IMR-90 (cell line): ENCODE measurements at regions not wholly inside any gene's neighbourhood (a gene's known extent, or its start where the extent isn't known, plus 50 kb on each side); places are given as distances from the start of the nearest gene placed in this dataset.
"Not testable (repeated sequence)": the region's sequence is repeated elsewhere in the genome, so short reads cannot be mapped to it uniquely, and the experiment has no call there.

ENCODE experiments used
- ATAC-seq: fragments of 200-7000 bp; cut with Tn5 transposase; 2 replicates; pipeline ENCODE4 v1.9.1; 2020; ENCODE audit warnings: low read depth, mild to moderate bottlenecking, moderate library complexity
- BruUV-seq: library from RNA; stranded (reverse); fragments of 400-500 nt; replicated peaks from 2 replicates; lab custom pipeline; 2021; lab: Mats Ljungman, UMichigan
- CTCF ChIA-PET: fragments of 300-600 bp; formaldehyde crosslinking; extraction: SDS; loops from one replicate; lab custom pipeline; 2021; ENCODE audit warnings: antibody characterized with exemption; lab: Yijun Ruan, JAX
- POLR2A ChIA-PET: fragments of 300-600 bp; sonication (Branson Sonifier 250); formaldehyde crosslinking; loops from one replicate; lab custom pipeline; 2022; ENCODE audit warnings: antibody characterized with exemption; ENCODE audit not compliant: unreplicated experiment; lab: Charles Lee
- DNase-seq: peaks from one replicate; pipeline ENCODE4 v3.0.0; 2013
- H2AFZ ChIP-seq: replicated peaks from 2 replicates; pipeline ENCODE3; 2013; ENCODE audit warnings: low read length, mild to moderate bottlenecking; ENCODE audit not compliant: poor library complexity
- H2AK5ac ChIP-seq: 2 replicates; pipeline ENCODE4 v1.6.1; 2013; ENCODE audit warnings: low read depth, low read length, inconsistent platforms
- H2AK9ac ChIP-seq: replicated peaks from 2 replicates; pipeline ENCODE3; 2013; ENCODE audit warnings: mild to moderate bottlenecking, low read depth, low read length, moderate library complexity; ENCODE audit not compliant: poor library complexity
- H2BK120ac ChIP-seq: 2 replicates; pipeline ENCODE4 v1.6.1; 2013; ENCODE audit warnings: low read depth, low read length, inconsistent platforms
- H2BK15ac ChIP-seq: 3 replicates; pipeline ENCODE4 v1.6.1; 2013; ENCODE audit warnings: low read depth, low read length, inconsistent platforms
- H2BK20ac ChIP-seq: 2 replicates; pipeline ENCODE4 v1.6.1; 2013; ENCODE audit warnings: low read depth, mild to moderate bottlenecking, inconsistent platforms, low read length, moderate library complexity
- H2BK5ac ChIP-seq: 2 replicates; pipeline ENCODE4 v1.6.1; 2013; ENCODE audit warnings: mild to moderate bottlenecking, low read depth, low read length, inconsistent platforms; ENCODE audit not compliant: poor library complexity, severe bottlenecking
- H3K14ac ChIP-seq: replicated peaks from 2 replicates; pipeline ENCODE4 v1.6.1; 2013; ENCODE audit warnings: low read depth, low read length, inconsistent platforms
- H3K18ac ChIP-seq: 2 replicates; pipeline ENCODE4 v1.6.1; 2013; ENCODE audit warnings: low read depth, low read length, control low read depth
- H3K23ac ChIP-seq: 2 replicates; pipeline ENCODE4 v1.6.1; 2013; ENCODE audit warnings: low read depth, low read length, inconsistent platforms
- H3K27ac ChIP-seq: 2 replicates; pipeline ENCODE4 v1.5.1; 2013; ENCODE audit warnings: mild to moderate bottlenecking, control low read depth, low read length; ENCODE audit not compliant: insufficient read depth
- H3K27me3 ChIP-seq: 2 replicates; pipeline ENCODE4 v1.6.1; 2013; ENCODE audit warnings: low read length; ENCODE audit not compliant: control insufficient read depth, insufficient read depth
- H3K36me3 ChIP-seq: 2 replicates; pipeline ENCODE4 v1.6.1; 2013; ENCODE audit warnings: low read length, mixed read lengths; ENCODE audit not compliant: control insufficient read depth, insufficient read depth
- H3K4ac ChIP-seq: 2 replicates; pipeline ENCODE4 v1.6.1; 2013; ENCODE audit warnings: low read depth, low read length, inconsistent platforms
- H3K4me1 ChIP-seq: 2 replicates; pipeline ENCODE4 v1.6.1; 2013; ENCODE audit warnings: low read length, mixed read lengths; ENCODE audit not compliant: control insufficient read depth, insufficient read depth
- H3K4me2 ChIP-seq: 2 replicates; pipeline ENCODE4 v1.6.1; 2013; ENCODE audit warnings: low read depth, mild to moderate bottlenecking, control low read depth, low read length, moderate library complexity
- H3K4me3 ChIP-seq: 2 replicates; pipeline ENCODE4 v1.5.1; 2013; ENCODE audit warnings: low read depth, mild to moderate bottlenecking, control low read depth, low read length, moderate library complexity; ENCODE audit not compliant: insufficient read depth
- H3K56ac ChIP-seq: 2 replicates; pipeline ENCODE4 v1.6.1; 2013; ENCODE audit warnings: low read length, inconsistent platforms; ENCODE audit not compliant: insufficient read depth; ENCODE audit errors: extremely low read depth
- H3K79me1 ChIP-seq, 2 experiments: 2 replicates each; pipeline ENCODE4 v1.6.1; 2013; ENCODE audit warnings: low read length in 2 of 2, inconsistent platforms in 1 of 2, low read depth in 1 of 2
- H3K9ac ChIP-seq: 2 replicates; pipeline ENCODE4 v1.6.1; 2013; ENCODE audit warnings: low read depth, low read length, control low read depth
- H3K9me1 ChIP-seq: 2 replicates; pipeline ENCODE4 v1.6.1; 2013; ENCODE audit warnings: low read length, inconsistent platforms; ENCODE audit not compliant: insufficient read depth
- H3K9me3 ChIP-seq: 2 replicates; pipeline ENCODE4 v1.6.1; 2013; ENCODE audit warnings: low read length; ENCODE audit not compliant: control insufficient read depth, insufficient read depth
- H4K20me1 ChIP-seq: 2 replicates; pipeline ENCODE4 v1.6.1; 2013; ENCODE audit warnings: low read length, inconsistent platforms; ENCODE audit not compliant: insufficient read depth
- H4K5ac ChIP-seq: 2 replicates; pipeline ENCODE4 v1.6.1; 2013; ENCODE audit warnings: mild to moderate bottlenecking, low read depth, low read length, control low read depth
- H4K8ac ChIP-seq, 2 experiments: 2 replicates each; pipeline ENCODE4 v1.6.1; 2013; ENCODE audit warnings: low read depth in 2 of 2, low read length in 2 of 2, control low read depth in 1 of 2, inconsistent platforms in 1 of 2
- H4K91ac ChIP-seq: 2 replicates; pipeline ENCODE4 v1.6.1; 2013; ENCODE audit warnings: low read depth, low read length, inconsistent platforms; ENCODE audit not compliant: insufficient read depth
- WGBS, 2 experiments: methylation state at CpG; one replicate each; pipeline versions ENCODE4 v1.1.5 to v1.1.7; 2013; ENCODE audit warnings: missing lambda C conversion rate in 2 of 2; ENCODE audit not compliant: insufficient read length in 1 of 2; ENCODE audit errors: extremely low coverage in 2 of 2; 5-methylcytosine and 5-hydroxymethylcytosine counted together
- dilution Hi-C: fragments of 300-500 bp; cut with HindIII; formaldehyde crosslinking; loops from one replicate; pipeline ENCODE4 v1.14.3; 2018; ENCODE audit warnings: low sequenced_read_pairs; ENCODE audit not compliant: unreplicated experiment
- in situ Hi-C: fragments of 300-500 bp; cut with MboI; formaldehyde crosslinking; loops from 3 replicates; pipeline ENCODE4 v1.14.3; 2019; ENCODE audit warnings: low sequenced_read_pairs, inconsistent platforms, mixed read lengths
- intact Hi-C: fragments of 100-400 bp; cut with micrococcal nuclease; formaldehyde crosslinking; loops from 2 replicates; pipeline ENCODE4 v1.10.0; 2022

GRCh38 chr3:186435332-186435731, 73.3 kb upstream of the DGKG start:
- DNase-seq, H2BK5ac ChIP-seq, in situ Hi-C loops, H4K91ac ChIP-seq, H2BK15ac ChIP-seq, H3K14ac ChIP-seq, ATAC-seq, H2BK20ac ChIP-seq, intact Hi-C loops, BruUV-seq, H3K36me3 ChIP-seq, H2AFZ ChIP-seq, H2BK120ac ChIP-seq, H4K8ac ChIP-seq, H3K79me1 ChIP-seq, H2AK9ac ChIP-seq, CTCF ChIA-PET, dilution Hi-C loops, H3K56ac ChIP-seq, H4K5ac ChIP-seq, H3K4me1 ChIP-seq, H3K18ac ChIP-seq, H3K27ac ChIP-seq, H3K9me1 ChIP-seq, POLR2A ChIA-PET, H3K4me2 ChIP-seq, H3K9ac ChIP-seq, H3K9me3 ChIP-seq, H3K23ac ChIP-seq, H3K4me3 ChIP-seq, H2AK5ac ChIP-seq, H4K20me1 ChIP-seq, H3K4ac ChIP-seq, H3K27me3 ChIP-seq: not testable (repeated sequence)
- WGBS, 2 experiments: 90% methylated on average over 2 of the region's 30 CpGs; no CpG with 5 or more reads in 1 of the 2 experiments
